RWPE2 (cell line): ENCODE measurements at regions not wholly inside any gene's neighbourhood (a gene's known extent, or its start where the extent isn't known, plus 50 kb on each side); places are given as distances from the start of the nearest gene placed in this dataset.

ENCODE experiments used
- ATAC-seq: fragments of 200-7000 bp; cut with Tn5 transposase; 3 replicates; pipeline ENCODE4 v1.9.1; 2021; ENCODE audit warnings: low read depth
- DNase-seq: peaks from one replicate; pipeline ENCODE4 v3.0.0-alpha.2; 2020; ENCODE audit warnings: low spot score
- H3K27ac ChIP-seq: fragments of 450-650 bp; 2 replicates; pipeline ENCODE4 v1.5.1; 2017; ENCODE audit warnings: mild to moderate bottlenecking; ENCODE audit not compliant: poor library complexity, severe bottlenecking
- H3K27me3 ChIP-seq: fragments of 250-450 bp; sonication (Bioruptor Pico); 2 replicates; pipeline ENCODE4 v1.5.1; 2021; ENCODE audit warnings: mild to moderate bottlenecking, moderate library complexity; ENCODE audit not compliant: insufficient read depth, poor library complexity, severe bottlenecking
- H3K36me3 ChIP-seq: fragments of 250-450 bp; sonication (Bioruptor Pico); 2 replicates; pipeline ENCODE4 v1.5.1; 2020; ENCODE audit warnings: low read depth, mild to moderate bottlenecking, moderate library complexity
- H3K4me1 ChIP-seq: fragments of 250-450 bp; sonication (Bioruptor Pico); 2 replicates; pipeline ENCODE4 v1.5.1; 2021; ENCODE audit warnings: mild to moderate bottlenecking, moderate library complexity; ENCODE audit not compliant: insufficient read depth, poor library complexity, severe bottlenecking
- H3K4me3 ChIP-seq: fragments of 250-450 bp; sonication (Bioruptor Pico); 2 replicates; pipeline ENCODE4 v1.5.1; 2021; ENCODE audit warnings: mild to moderate bottlenecking, moderate library complexity; ENCODE audit not compliant: severe bottlenecking
- H3K9me3 ChIP-seq: fragments of 250-450 bp; sonication (Bioruptor Pico); 2 replicates; pipeline ENCODE4 v1.5.1; 2021; ENCODE audit warnings: mild to moderate bottlenecking, moderate library complexity; ENCODE audit not compliant: severe bottlenecking
- CTCF ChIP-seq: fragments of 450-650 bp; IDR thresholded peaks from one replicate; pipeline ENCODE4 v1.5.1; 2017; ENCODE audit warnings: mild to moderate bottlenecking, moderate library complexity; ENCODE audit not compliant: poor library complexity, severe bottlenecking

- H3K4me1 ChIP-seq, result peaks cover 4% of the 10 kb centered on the region
- H3K27ac ChIP-seq, result no peak overlapping the region
- H3K27me3 ChIP-seq, result no peaks in the 10 kb centered on the region
- H3K4me3 ChIP-seq, result no peak overlapping the region
- ATAC-seq (no peak), DNase-seq (no peak)
- TF ChIP-seq CTCF, result no peak
- no peaks in the 10 kb centered on the region for H3K36me3 ChIP-seq
- no peaks in the 10 kb centered on the region for H3K9me3 ChIP-seq
Observed at GRCh38 chr18:40926679-40927078, 1028.4 kb upstream of the PIK3C3 start.

- no peak overlapping the region for H3K27ac ChIP-seq
- DNase-seq (no peak), ATAC-seq (no peak)
- no peaks in the 10 kb centered on the region for H3K27me3 ChIP-seq
- no peak overlapping the region for H3K4me3 ChIP-seq
- no peak for TF ChIP-seq CTCF
- peaks cover 4% of the 10 kb centered on the region for H3K4me1 ChIP-seq
- H3K9me3 ChIP-seq, result no peaks in the 10 kb centered on the region
- no peaks in the 10 kb centered on the region for H3K36me3 ChIP-seq
Observed at GRCh38 chr18:40925071-40925541, 1029.9 kb upstream of the PIK3C3 start.

- no peaks in the 10 kb centered on the region for H3K36me3 ChIP-seq
- H3K4me1 ChIP-seq, result peaks cover 6% of the 10 kb centered on the region
- H3K9me3 ChIP-seq, result peaks cover 2% of the 10 kb centered on the region
- TF ChIP-seq CTCF, result no peak
- ATAC-seq (no peak), DNase-seq (no peak)
- H3K4me3 ChIP-seq, result no peak overlapping the region
- no peaks in the 10 kb centered on the region for H3K27me3 ChIP-seq
- no peak overlapping the region for H3K27ac ChIP-seq
Observed at GRCh38 chr18:40921845-40922629, 1033.0 kb upstream of the PIK3C3 start.

- no peak overlapping the region for H3K4me3 ChIP-seq
- H3K27ac ChIP-seq, result peak overlapping the region; percentile 29
- peaks cover 8% of the 10 kb centered on the region for H3K4me1 ChIP-seq
- DNase-seq (no peak), ATAC-seq (peak; percentile 71)
- peaks cover 2% of the 10 kb centered on the region for H3K9me3 ChIP-seq
- no peak for TF ChIP-seq CTCF
- no peaks in the 10 kb centered on the region for H3K27me3 ChIP-seq
- H3K36me3 ChIP-seq, result no peaks in the 10 kb centered on the region
Observed at GRCh38 chr18:40917056-40917455, 1038.0 kb upstream of the PIK3C3 start.

- H3K27ac ChIP-seq, result no peak overlapping the region
- no peaks in the 10 kb centered on the region for H3K36me3 ChIP-seq
- TF ChIP-seq CTCF, result no peak
- ATAC-seq (no peak), DNase-seq (no peak)
- H3K9me3 ChIP-seq, result peaks cover 2% of the 10 kb centered on the region
- H3K4me1 ChIP-seq, result peaks cover 14% of the 10 kb centered on the region
- H3K4me3 ChIP-seq, result no peak overlapping the region
- H3K27me3 ChIP-seq, result no peaks in the 10 kb centered on the region
Observed at GRCh38 chr18:40915724-40916123, 1039.3 kb upstream of the PIK3C3 start.
